ENCODE measurements at regions not wholly inside any gene's neighbourhood (a gene's known extent, or its start where the extent isn't known, plus 50 kb on each side); places are given as distances from the start of the nearest gene placed in this dataset.

DNA sequence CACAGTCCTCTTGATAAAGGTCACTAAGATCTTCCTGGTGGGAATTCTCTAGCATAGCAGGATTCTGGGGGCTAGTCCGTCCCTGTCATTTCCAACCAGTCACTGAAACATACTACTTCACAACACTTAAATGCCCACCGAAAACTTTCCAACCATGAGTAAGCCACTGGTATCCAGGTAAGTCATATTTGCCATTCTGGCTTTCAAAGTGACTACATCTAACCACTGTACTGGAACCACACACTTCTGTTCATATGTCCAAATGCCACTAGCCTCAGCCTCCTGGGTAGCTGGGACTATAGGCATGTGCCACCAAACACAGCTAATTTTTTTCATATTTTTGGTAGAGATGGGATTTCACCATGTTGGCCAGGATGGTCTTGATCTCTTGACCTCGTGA, 64.3 kb upstream of the VANGL1 start:
- no peak for DNase-seq (ENCODE audit: low read depth, low spot score)

DNA sequence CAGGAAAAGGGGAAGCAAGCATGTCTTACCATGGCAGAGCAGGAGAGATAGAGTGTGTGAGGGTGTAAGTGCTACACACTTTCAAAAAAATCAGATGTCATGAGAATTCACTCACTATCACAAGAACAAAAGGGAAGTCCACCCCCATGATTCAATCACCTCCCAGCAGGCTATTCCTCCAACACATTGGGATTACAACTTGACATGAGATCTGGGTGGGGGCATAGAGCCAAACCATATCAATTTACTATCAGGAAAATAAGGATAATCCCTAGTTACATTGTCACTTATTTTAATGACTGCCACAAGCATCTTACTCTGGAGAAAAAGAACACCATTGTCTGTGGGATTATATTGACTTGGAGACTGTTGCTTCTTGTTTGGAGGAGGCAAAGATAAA, 66.1 kb upstream of the VANGL1 start:
- no peak for DNase-seq (ENCODE audit: low read depth, low spot score)

GRCh38 chr1:115572710-115573109, 69.1 kb upstream of the VANGL1 start:
- DNase-seq (ENCODE audit: low read depth, low spot score), result no peak

- DNase-seq (ENCODE audit: low read depth, low spot score), result no peak
Observed at GRCh38 chr1:115567431-115567830, 74.3 kb upstream of the VANGL1 start.

DNA sequence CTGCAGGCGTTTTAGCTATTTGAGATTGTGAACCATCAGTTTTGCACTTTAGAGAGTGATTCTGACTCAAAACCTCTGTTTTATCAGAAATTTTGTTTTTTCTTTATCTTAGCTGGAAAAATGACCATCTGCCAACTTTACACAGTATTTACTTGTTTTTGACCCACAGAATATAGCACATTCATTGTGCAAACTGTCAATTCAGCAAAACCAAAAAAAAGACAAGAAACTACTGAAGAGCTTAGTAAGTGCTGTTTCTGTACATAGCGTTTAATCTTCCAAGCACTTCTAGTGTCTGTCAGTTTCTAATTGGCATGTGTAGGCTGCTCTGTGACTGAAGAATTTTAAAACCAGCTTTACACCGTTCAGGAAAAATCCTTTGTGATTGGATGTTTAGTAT, 76.0 kb upstream of the VANGL1 start:
- no peak for DNase-seq (ENCODE audit: low read depth, low spot score)

DNA sequence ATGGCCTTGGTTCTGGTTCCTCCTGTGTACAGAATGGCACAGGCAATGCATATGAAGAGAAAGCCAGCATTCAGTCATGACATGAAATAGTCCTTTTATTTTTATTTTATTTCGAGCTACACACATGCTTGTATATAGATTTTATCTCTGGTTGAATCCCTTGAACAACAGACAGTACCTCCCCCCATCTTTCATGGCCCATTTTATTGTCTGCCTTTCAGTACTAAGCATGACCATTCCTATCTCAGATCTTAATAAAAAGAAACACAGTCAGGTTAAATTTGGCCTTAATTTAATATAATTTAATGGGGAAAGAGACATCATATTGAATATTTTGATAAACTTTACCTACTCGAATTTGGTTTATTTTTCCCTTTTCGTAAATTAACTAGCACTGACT, 76.4 kb upstream of the VANGL1 start:
- DNase-seq (ENCODE audit: low read depth, low spot score), result no peak

- no peak for DNase-seq (ENCODE audit: low read depth, low spot score)
Observed at GRCh38 chr1:115564201-115564600, 77.6 kb upstream of the VANGL1 start.

DNA sequence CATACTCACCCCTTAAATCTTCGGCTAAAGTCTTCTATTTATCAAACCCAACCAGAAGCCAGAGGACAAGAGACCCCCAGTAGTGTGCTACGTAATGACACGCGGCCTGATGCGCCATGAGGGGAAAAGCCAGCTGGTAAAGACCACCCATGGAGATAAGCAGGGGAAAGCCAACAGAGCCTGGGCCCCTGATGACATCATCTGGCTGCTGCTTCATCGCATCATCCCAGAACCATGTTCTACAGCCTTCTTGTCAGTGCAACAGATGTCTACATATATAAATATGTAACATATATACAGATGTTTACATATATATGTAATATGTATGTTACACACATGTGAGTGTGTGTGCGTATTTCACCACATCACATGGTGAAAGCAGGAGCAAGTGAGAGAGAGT, 81.7 kb upstream of the VANGL1 start:
- no peak for DNase-seq (ENCODE audit: low read depth, low spot score)

DNA sequence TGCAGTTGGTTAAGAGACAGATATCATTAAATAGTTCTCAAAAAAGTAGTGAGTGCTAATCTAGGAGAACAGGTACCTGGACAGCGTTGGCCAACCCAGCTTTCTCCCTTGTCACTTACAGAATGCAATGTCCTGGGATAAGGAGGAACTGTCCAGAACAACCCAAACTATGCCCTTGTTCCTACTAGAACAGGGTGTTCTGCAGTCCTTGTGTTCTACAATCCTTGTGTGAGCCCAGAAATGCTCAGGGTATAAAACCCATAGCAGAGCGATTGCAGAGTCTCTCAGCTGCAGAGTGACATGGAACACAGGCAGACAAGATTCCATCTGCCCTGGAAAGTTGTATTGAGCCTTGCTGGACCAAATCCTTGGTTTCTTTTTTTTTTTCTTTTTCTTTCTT, 83.5 kb upstream of the VANGL1 start:
- no peak for DNase-seq (ENCODE audit: low read depth, low spot score)

DNA sequence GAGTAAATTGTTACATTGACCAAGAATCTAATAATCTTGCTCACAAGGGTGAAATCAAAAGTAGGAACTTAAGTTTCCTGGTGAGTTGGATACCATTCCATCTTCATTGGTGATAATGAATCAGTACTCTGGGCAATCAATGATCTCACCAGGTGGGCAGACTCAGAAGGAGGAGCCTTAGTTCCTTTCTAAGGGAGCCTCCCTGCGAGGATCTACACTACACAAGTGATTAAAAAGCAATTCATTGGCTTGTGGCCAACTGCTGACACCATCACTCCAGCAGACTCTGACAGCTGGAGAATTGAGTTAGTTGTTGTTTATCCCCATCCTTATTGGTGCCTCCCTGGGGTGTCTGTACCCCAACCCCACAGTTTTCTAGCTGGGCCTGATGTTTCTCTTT, 84.1 kb upstream of the VANGL1 start:
- DNase-seq (ENCODE audit: low read depth, low spot score), result no peak

DNA sequence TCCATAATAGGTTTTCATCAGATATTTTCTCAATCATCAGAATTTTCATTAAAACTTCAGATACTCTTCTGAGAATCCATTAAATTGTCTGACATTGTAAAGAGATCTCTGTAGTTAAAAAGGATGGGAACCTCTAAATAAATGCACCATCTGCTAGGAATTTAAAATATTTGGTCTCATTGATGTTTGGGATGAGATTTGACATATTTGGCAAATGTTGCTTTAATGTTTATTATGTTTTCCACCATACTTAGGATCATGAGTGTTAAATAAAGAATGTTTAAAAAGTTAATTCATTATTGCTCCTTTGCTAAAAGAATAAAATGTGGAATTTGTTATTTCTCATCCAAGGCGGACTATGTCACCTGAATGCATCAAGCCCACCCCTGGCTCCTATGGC, 85.5 kb upstream of the VANGL1 start:
- no peak for DNase-seq (ENCODE audit: low read depth, low spot score)

DNA sequence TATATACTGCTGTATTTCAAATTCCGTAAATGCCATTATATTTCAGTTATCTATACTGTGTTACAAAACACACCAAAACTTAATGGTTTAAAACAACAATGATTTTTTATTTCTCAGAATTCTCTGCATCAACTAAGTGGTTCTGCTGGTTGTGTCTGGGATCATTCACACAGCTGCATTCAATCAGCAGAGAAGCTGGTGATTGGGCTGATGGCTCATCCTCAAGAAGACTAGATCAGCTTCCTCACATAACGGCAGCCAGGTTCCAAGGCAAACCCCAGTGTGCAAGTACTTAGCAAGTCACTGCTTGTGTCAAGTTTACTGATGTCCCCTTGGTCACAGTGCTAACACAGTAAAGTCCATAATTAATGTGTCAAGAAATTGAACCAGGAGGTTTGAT, 86.3 kb upstream of the VANGL1 start:
- no peak for DNase-seq (ENCODE audit: low read depth, low spot score)

DNA sequence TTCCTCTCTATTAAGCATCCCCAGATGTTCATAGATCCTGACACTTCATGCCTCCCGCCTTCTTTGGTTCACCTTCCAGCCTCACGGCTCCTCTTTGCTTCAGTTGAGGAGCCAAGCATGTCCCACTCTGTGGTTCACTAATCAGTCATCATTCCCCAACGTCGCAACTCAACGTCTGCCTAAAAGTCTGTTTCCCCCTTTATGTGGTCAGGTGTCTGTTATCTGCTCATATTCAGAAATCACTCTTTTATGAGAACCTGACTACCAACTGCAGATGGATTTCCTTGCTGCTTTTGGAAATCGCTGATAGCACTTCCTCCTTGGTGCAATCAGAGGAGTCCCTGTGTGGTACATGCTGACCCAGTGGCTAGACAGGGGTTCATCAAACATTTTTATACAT, 94.1 kb upstream of the VANGL1 start:
- DNase-seq (ENCODE audit: low read depth, low spot score), result no peak

DNA sequence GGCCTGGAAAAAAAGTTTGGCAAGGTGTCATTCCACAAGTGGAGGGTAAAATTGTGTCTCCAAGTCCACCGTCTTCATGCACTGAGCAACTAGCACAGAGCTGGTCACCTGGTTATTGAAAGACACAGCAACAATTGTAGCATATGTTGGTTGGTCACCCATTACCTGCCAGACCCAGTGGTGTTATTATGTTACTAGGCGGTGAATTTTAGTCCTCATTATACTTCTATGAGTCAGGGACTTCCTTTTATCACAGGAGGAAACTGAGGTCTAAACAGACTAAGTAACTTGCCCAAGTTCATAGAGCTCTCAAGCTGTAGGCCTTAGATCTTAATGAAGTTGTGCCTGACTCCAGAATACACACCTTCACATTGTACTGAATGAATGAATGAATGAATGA, 94.9 kb upstream of the VANGL1 start:
- DNase-seq (ENCODE audit: low read depth, low spot score), result no peak

- DNase-seq (ENCODE audit: low read depth, low spot score), result peak; percentile 7
Observed at GRCh38 chr1:115545791-115546733, 95.7 kb upstream of the VANGL1 start.

DNA sequence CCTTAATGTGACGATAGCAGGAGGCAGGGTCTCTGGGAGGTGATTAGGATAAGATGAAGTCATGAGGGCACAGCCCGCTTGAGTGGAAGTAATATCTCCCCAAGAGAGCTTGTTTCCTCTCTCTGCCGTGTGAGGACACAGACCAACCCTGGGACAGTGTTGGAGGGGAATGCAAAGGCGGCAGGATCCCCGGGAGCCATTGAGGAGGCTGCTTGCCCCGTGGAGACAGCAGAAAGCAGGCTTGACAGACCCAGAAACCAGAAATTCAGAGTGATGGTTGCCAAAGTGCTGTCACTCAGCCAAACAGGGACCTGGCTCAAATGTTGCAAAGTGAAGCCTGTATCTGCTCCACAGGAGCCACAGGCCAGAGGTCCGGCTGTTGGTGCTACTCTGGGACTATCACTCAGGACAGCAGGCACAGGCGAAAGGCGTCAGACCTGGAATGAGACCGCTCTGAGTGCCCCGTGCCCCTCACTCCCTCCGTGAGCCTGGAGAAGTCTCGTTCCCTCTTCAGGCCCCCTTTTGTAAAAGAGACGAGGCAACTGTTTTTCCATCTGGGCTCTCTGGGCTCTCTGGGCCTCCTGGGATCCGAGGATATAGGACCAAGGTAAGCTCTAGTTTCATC, 96.6 kb upstream of the VANGL1 start:
- DNase-seq (ENCODE audit: low read depth, low spot score), result no peak

- DNase-seq (ENCODE audit: low read depth, low spot score), result no peak
Observed at GRCh38 chr1:115544131-115544530, 97.6 kb upstream of the VANGL1 start.

DNA sequence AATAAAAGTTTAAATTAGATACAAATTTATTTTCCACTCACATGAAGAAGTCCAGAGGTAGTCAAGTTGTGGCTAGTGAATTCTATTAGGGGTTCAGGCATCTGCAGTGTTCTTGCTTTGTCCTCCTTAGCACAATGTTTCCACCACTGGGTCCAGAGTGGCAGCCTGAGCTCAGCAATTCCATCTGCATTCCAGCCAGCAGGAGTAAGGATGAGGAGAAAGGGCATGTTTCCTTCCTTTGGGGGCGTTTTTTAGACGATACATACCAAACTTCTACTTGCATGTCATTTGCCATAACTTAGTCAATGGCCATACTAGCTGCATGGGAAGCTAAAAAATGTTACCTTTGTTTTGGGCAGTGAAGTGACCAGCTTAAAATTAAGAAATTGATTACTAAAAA, 98.5 kb upstream of the VANGL1 start:
- DNase-seq (ENCODE audit: low read depth, low spot score), result no peak

- no peak for DNase-seq (ENCODE audit: low read depth, low spot score)
Observed at GRCh38 chr1:115539736-115540135, 102.0 kb upstream of the VANGL1 start.

- no peak for DNase-seq (ENCODE audit: low read depth, low spot score)
Observed at GRCh38 chr1:115539061-115539460, 102.7 kb upstream of the VANGL1 start.

GRCh38 chr1:115538579-115538978, 103.2 kb upstream of the VANGL1 start:
- DNase-seq (ENCODE audit: low read depth, low spot score), result no peak

GRCh38 chr1:115537415-115537814, 104.4 kb upstream of the VANGL1 start:
- no peak for DNase-seq (ENCODE audit: low read depth, low spot score)

- DNase-seq (ENCODE audit: low read depth, low spot score), result no peak
Observed at GRCh38 chr1:115536279-115536816, 105.4 kb upstream of the VANGL1 start.
